GM20000 (cell line): ENCODE measurements at regions not wholly inside any gene's neighbourhood (a gene's known extent, or its start where the extent isn't known, plus 50 kb on each side); places are given as distances from the start of the nearest gene placed in this dataset.

ENCODE experiments used
- DNase-seq: peaks from one replicate; pipeline ENCODE4 v3.0.0; 2012; ENCODE audit warnings: low spot score
- CTCF ChIP-seq: IDR thresholded peaks from 2 replicates; pipeline ENCODE4 v1.5.1; 2012; ENCODE audit warnings: mild to moderate bottlenecking, control low read depth; ENCODE audit errors: extremely low read depth, missing control alignments

DNA sequence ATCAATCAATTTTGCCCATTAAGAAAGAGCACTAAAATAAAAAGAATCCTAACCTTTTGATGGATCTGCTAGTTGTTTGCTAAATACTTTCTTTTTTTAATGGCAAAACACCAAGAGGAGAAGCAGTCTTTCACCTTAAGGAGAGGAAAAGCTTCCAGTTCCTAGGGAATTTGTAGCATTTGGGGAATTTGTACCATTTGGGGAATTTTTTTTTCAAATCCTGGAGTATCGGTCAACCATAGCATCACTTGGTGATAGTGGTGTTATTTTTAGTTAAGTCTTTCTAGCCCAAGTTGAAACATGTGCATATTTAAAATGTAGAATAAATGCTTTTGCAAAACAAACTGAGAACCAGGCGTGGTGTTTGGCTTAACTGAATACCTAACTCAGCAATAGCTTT, 117.5 kb upstream of the SEMA6D start:
- TF ChIP-seq CTCF: no peak
- DNase-seq: no peak

- TF ChIP-seq CTCF: no peak
- no peak for DNase-seq
These were observed 115.2 kb upstream of the SEMA6D start for GRCh38 chr15:47602121-47602520.

GRCh38 chr15:47603026-47603425, 114.3 kb upstream of the SEMA6D start:
- DNase-seq: no peak
- no peak for TF ChIP-seq CTCF

DNA sequence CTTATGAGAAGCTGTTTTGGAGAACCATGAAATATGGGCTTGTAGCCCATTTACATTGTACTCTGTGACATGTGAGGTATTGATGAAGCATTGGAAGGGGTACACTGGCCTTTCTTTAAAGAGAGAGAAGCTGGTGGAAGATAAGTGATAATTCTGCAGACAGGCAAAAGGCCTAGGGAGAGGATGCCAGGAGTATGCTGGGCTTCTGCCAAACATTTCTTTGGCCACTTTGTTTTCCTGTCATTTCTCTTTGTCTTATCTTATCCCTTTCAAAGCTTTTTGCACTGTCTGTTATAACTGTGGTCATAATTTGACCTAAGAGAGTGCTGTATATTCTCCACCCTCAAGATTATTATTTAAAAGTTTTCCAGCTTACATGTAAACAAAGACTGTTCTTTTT, 109.6 kb upstream of the SEMA6D start:
- no peak for DNase-seq
- TF ChIP-seq CTCF: no peak

DNA sequence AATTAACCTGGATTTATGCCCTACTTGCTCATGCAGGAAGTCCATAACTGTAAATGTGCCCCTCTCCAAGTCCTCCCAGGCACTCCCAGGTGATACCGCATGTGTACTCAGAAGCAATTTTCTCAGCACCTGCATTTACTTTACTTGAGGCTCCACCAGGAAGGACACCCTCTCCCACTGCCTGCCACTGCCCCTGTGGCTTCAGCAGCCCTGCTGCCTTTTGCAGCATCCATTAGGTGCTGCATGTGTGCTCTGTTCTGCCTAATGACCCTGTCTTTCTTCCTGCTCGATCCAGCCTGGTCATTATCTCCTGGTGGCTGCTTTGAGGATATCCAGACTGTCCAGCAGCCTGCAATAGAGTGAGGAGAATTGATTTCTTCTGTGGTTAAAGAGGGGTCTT, 107.6 kb upstream of the SEMA6D start:
- TF ChIP-seq CTCF: no peak
- no peak for DNase-seq

DNA sequence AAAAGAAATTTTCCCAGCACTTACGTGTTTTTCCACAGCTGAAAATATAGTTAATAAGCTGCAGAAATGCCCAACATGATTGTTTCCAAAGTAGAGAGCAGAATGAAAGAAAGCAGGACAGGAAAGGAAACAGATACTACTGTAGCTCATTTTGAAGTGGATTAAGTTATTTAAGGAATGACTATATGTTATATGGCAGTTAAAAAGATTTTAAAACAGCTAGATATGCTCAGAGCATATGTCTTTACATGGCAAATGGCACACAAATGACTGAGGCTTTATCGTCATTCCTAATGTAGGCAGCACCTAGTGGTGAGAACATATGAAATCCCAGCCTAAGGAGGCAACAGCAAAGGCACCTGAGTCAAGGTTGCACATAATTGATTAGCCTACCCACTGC, 106.6 kb upstream of the SEMA6D start:
- no peak for DNase-seq
- no peak for TF ChIP-seq CTCF

DNA sequence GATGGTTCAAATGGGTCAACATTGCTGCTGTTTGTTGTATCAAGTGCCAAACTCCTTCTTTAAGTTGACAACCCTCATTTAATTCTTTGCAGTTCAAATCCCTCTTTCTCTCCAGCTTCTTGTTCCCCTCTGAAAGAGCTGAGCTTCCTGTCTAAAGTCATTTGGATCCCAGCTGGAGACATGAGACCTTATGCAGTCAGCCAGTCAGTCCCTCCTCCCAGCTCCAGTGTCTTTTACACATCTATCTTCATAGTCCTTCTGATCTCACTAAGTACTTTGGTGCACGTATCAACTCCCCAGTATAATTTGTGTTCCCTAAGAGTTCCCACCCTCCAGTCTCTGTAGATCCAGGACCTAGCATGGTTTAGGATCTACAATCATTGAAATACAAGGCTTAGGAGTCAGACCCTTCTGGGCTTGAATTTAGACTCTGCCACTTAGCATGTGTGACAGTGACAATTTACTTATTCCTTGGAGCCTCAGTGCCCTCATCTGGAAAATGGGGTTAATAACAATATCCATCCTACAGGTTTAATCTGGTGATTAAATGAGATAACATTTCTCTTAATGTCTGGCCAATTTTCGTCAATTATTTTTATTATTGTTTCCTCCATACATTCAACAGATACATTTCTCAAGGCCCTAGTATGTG, 102.8 kb upstream of the SEMA6D start:
- DNase-seq: no peak
- no peak for TF ChIP-seq CTCF
